NCI-H2196 treated with DMSO at 0.1 percent for 48 hours (cell line): ENCODE measurements at regions not wholly inside any gene's neighbourhood (a gene's known extent, or its start where the extent isn't known, plus 50 kb on each side); places are given as distances from the start of the nearest gene placed in this dataset.

ENCODE experiments used
- DNase-seq: peaks from one replicate; lab custom pipeline; 2025; ENCODE audit not compliant: unreplicated experiment; lab: John Stamatoyannopoulos, UW

DNA sequence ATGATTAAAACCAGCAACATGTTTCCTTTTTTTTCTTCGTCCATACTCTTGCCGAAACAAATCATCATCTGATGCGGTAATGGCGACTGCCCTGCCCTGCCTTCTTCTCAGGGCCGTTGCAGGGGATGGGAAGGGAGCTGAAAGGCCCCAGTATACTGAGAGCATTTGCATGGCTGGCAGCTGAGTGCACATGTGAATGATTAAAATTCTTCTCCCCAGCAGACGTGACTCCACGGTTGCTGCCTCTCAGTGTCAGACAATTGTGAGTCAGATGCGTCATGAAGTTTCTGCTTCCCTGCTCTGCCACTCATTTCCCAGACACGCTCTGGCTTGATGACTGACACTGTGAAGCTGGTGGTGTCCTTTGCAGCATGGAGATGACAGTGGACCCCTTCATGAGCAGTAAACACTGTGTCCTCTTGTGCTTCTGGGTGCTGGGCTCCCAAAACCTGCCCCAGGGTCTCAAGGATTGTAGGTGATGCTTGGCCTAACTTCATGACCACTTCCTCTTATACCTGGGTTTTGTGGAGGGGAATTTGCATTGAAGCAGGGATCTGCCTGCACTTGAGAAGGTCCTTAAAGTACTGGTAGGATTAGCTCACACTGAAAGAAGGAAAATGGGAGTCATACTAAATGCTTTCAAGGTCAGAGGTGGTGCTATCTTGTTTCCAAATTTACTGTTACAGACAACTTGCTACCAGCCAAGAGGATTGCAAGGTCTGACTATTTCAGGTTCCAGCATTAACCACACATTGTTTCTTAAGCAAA, 222.5 kb upstream of the COPS8 start:
- no peak for DNase-seq

DNA sequence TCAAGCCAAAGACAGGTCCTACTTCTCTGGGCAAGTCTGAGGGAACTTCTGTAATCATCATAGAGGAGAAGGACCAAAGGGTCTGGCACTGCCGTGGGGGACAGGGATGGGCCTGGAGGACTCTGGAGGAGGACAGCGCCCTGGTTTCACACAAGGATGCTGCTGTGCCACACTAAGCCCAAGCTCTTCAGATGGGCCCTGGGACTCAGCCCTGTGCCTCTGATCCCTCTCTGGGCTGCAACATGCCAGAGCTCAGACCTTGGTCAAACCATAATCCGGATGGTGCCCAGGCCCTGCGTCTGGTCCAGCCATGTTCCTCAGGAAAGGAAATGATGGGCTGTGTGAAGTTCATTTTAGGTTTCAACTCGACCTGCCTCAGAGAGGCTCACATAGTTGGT, 222.0 kb upstream of the COPS8 start:
- no peak for DNase-seq

DNA sequence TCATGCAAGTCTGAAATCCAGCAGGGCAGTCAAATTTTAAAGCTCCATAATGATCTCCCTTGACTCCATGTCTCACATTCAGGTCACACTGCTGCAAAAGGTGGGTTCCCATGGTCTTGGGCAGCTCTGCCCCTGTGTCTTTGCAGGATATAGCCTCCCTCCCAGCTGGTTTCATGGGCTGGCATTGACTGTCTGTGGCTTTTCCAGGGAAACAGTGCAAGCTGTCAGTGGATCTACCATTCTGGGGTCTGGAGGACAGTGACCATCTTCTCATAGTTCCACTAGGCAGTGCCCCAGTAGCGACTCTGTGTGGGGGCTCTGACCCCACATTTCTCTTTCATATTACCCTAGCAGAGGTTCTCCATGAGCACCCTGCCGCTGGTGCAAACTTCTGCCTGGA, 220.6 kb upstream of the COPS8 start:
- no peak for DNase-seq

DNA sequence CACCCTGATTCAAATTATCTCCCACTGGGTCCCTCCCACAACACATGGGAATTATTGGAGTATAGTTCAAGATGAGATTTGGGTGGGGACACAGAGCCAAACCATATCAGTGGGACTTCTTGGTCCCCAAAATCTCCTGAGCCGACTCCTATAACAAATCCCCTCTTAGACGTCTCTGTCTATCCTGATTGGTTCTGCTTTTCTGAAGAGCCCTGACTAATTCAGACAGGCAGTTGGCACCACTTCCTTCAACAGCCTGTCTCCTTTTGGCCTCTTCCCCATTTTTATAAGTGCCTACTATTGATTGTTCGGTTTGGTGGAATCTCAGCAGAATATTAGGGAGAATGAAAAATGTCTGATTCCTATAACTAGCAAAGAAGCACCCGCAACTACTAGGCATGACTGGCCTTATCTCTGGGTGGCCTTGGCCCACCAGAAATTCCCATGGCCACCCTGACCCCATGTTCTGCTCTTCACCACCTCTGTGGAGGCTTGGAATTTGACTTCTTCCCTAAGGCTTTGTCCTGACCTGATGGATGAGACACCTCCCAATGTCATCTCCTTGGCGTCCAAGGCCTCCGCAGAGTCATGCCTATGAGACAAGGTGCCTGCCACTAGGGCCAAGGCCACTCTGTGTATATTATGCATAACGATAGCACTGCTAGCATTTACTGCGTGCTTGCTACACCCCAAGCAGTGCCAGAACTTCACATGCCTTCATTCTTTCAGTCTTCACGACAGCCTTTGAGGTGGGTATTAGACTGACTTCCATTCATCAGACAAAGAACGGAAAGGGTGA, 218.9 kb upstream of the COPS8 start:
- no peak for DNase-seq

DNA sequence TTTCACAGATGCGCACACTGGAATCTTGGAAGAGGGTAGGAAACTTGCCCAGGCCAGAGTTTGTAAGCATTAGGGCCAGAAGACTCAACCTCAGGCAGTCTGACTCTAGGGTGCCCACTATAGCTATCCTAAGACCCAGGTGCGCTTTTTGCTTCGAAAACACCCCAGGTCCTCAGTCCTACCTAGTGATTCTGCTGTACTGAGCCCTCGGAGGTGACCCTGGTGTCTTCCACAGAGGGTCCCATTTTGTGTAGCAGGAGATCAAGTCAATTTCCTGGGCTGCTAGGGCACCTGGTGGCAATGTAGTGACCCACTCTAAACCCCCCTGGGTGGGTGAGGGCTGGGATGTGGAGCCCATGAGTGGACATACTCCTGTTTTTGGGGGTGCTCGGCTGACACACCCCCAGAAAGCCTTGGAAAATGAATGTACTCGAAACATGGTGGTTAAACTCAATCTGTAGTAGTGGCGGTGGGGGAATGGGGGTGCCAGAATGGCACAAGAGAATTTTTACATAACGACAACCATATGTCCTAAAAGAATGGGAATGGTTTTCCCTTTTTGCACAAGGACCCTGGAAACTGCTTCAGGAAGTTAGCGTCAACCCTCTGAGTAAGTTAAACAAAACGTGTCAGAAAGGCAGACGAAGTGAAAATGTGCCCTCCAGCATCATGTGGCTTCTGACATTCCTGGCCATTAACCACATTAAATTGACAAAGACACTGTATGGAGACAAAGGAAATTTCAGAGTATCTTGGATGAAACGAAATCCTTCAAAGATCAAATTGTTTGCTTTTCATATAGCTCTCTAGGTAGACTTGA, 218.0 kb upstream of the COPS8 start:
- DNase-seq: no peak

DNA sequence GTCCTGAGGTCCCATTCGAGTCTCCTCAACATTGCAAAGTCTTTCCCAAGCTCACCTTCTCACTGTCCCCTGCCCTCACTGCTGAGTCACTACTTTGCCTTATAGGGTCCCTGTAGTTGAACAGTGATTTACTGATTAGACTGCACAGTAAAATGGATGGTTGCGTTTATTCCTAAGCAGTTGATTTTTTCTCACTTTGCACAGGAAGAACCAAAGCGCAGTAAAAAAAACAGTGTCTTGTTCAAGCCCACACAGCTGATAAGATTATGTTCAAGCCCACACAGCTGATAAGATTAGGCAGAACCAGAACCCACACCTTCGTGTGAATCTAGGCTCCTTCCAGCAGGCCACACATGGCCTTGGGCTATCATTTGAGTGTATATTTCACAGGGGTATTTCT, 215.3 kb upstream of the COPS8 start:
- DNase-seq: no peak

DNA sequence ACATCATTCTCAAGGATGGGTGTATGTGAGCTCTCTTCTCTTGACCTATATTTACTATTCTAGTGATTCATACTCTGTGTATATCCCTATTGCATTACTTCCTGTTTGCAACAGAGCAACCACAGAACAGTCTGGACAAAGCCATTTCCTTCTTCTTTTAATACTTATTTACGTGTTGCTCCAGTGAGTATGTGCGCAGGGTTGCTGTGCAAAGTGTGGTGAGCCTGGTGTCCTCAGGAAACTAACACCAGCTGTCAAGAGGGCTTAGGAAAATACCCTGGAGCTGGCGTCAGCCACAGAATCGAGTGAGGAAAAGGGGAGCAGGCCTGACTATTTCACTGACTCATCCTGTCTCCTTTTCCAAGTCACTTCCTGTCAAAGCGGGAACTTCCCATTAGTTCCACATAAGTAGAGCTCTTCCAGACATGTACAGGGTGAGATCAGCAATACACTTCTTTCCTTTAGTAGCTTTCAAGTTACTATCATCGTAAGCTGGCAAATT, 214.1 kb upstream of the COPS8 start:
- DNase-seq: no peak

DNA sequence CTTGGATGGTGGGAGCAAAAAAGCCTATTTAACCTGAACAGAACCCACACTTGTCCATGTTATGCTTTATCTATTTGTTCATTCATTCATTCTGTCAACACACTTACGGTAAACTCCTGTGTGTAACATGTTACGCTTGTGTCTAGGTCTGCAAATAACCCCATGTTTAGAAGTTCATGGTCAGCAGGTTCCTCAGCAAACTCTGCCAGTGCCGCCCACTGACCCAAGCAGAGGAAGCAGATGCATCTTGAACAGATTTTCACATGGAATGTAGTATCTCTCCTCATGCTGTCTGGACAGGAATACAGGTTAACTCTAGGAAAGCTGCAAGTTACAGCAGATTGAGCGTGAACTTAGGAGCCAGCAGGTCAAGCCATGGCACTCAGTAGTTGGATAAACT, 213.7 kb upstream of the COPS8 start:
- no peak for DNase-seq

DNA sequence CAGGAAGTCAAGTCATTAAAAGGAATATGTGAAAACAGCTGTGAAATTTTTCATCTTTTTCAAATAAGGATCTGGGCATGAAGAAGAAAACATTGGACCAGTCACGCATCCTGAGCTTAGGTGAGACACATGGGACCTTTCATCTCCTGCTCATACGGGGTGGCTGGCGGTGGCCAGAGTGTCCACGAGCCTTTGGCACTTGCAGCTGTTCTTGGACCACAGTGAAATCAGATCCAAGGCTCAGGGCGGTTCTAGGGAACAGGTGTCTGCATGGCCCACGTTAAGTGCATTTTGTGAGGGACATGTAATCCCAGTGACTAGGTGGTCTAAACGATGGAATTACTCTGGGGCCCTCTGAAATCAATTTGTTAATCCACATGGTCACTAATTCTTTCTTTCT, 212.7 kb upstream of the COPS8 start:
- no peak for DNase-seq

DNA sequence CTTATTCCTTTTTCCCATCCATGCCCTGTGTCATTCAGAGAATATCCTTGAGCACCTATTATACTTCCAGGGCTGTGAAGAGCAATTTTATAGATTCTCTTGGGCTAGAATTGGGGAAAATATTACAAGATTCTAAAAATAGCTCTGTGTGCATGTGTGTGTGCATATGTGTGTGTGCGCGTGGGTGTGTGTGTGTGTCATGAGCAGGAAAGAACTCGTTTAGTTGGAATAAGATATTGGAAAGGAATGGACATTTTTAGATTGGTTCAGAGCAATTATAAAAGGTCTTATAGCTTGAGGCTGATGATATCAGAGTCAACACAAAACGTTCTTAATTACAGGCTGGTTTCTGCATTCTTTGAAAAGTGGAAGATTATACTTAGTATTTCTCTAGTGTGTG, 212.1 kb upstream of the COPS8 start:
- DNase-seq: no peak

DNA sequence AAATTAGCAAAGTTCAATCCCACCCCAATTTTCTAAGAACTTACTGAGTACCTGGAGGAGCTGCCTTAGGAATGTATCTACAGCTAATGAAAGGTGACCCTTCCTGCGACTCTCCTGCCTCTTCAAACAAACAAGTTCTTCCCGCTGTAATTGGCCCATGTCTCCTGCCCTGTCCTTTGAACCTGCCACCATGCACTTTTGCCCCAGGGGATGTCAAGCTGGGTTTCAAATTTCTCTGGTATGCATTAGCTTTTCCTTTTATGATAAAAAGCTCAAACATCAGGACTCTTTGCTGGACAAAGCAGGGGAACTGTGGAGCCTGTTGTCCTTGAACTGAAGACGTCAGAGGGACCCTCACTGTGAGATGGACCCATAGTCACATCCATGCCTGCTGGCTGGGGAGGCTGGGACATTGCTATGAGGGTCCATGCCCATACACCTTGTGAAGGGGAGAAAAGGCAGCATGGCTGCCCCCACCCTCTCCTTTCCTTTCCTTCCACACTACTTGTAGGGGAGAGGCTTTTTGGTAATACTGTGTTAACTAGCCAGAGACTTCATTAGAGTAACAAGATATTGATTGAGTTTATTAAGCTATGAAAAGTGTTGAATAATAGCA, 210.7 kb upstream of the COPS8 start:
- no peak for DNase-seq

DNA sequence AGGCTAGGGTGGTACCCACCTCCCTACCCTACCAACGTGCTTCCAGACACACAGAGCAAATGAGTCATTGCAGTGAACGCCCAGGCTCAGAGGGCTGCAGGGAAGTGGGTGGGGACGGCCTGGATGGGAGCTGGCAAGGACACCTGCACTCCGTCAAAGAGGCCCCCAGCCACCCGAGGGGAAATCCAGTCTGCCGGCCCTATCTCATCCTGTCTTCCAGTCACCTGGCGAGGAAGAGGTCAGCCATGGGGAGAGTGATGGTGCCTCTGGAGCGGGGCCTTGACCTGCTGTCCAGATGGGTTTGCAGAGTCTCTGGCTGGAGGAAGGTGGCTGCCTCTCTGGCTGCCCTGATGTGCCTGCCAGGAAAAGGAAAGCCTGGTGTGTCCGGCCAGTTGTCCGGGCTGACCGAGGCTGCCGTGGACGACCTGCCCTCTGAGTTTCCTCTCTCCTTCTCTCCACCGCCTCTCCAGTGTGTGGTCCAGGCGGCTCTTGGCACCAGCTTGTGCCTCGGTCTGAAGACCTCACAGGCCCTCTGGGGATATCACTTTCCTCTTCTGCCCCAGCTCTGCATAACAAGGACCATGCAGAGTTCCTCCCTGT, 209.7 kb upstream of the COPS8 start:
- peak; percentile 93 for DNase-seq

DNA sequence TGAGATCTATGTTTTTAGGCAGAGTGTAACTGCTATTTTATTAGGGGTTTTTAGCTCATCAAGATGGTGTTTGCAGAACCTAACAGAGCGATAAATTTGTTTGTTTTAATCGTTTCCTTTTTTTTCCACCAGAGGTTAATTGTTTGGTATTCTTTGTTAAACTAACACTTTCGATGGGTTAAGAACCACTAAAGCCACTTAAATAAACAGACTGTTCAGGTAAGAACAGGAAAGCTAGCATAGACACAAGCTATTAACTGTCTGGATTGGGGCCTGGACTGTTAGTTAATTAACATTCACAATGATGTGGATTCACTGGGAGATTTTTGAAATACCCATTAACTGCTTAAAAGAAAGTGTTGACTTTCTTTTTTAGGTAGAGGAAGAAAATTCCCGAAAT, 209.0 kb upstream of the COPS8 start:
- DNase-seq: no peak

DNA sequence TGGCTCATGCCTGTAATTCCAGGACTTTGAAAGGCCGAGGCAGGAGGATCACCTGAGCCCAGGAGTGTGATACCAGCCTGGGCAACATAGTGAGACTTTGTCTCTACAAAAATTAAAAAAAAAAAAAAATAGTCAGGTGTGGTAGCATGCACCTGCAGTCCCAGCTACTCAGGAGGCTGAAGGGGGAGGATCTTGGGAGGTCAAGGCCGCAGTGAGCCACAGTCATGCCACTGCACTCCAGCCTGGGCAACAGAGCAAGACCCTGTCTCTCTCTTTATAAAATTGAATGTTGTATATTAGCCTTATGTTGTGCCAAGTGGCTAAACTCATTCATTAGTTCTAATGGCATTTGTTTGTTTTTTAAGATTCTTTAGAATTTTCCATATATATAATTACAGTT, 207.7 kb upstream of the COPS8 start:
- no peak for DNase-seq

DNA sequence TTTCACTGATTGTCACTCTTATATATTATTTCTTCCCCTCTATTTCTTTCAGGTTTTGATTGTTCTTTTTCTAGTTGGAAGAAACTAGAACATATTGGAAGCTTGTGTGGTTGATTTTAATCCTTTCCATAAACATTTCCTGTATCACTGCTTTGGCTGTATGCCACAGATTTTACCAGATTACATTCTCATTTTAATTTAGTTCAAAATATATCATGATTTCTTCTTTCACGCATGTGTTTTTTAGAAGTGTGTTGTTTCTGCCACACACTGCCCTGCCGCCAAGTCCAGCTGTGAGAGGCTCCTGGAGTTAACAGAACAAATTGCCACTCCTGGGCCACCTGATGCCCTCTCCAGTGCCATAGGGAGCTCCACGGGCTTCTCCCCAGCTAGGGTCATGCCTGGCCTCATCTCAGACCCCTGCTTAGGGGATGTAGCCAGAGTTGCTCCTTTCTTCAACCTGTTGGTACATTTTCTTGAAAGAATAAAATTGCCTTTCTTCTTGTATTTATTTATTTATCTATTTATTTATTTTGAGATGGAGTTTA, 206.2 kb upstream of the COPS8 start:
- no peak for DNase-seq

DNA sequence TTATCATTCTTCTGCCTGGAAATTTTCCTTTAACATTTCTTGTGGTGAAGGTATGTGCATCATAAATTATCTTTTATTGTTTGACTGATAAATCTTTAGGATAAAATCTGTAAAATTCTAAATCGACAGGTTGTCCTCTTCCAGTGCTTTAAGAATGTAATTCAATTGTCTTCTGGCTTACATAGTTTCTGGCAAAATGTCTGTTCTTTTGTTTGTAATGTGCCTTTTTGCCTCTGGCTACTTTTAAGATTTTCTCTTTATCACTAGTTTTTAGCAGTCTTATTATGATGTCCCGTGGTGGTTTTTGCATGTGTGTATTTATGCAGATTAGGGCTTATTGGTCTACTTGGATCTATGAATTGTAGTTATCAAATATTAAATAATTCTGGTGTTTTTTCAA, 203.6 kb upstream of the COPS8 start:
- DNase-seq: no peak

DNA sequence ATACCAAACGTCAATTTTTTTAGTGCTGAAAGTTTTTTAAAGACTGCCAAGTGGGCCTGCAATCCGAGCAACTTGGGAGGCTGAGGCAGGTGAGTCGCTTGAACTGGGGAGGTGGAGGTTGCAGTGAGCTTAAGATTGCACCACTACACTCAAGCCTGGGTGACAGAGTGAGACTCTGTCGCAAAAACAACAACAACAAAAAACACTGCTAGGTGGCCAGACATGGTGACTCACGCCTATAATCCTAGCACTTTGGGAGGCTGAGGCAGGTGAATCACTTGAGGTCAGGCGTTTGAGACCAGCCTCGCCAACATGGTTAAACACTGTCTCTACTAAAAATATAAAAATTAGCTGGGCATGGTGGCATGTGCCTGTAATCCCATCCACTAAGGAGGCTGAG, 202.8 kb upstream of the COPS8 start:
- DNase-seq: no peak

DNA sequence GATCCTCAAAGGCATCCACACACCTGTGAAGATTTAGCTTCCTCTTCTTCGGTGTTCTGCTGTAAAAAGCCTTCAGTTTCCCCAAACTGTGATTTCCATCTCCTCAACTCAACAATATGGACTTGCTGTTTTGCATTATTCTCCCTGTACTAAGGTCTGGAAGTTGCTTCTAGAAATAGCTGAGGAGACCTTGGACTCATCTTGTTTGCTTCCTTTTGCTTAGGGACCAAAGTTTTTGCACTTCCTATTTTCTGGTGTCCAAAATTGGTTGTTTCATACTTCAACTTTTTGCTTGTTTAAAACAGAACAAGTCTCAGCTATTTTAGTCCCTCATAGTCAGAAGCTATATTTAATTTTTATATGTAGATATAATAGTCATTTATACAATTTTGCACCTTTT, 201.9 kb upstream of the COPS8 start:
- no peak for DNase-seq

DNA sequence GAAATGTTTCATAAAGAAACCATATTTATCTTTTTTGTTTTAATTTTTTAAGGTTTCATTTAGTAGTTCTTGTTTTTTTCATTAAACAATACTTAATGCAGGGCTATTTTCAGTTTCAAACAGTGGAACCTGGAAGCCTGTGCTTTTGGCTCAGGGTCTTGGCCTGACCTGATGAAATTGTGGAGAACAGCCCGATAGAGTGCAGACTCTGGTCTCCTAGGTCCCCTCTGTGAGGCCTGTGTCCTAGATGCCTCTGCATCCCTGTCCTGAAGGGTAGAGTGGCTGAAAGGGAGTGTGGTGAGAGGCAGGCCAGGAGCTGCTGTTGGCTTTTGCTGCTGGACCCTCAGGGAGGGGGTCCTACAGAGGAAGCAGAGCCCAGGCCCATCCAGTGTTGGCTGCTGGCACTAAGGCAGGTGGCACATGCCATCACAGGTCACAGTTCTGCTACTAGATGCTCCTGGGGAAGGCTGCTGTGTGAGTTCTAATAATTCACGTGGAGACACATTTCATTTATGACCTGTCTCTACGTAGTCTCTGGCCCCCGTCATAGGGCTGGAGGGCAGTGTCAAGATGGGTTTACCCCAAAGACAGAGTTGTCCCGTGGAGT, 201.0 kb upstream of the COPS8 start:
- no peak for DNase-seq

DNA sequence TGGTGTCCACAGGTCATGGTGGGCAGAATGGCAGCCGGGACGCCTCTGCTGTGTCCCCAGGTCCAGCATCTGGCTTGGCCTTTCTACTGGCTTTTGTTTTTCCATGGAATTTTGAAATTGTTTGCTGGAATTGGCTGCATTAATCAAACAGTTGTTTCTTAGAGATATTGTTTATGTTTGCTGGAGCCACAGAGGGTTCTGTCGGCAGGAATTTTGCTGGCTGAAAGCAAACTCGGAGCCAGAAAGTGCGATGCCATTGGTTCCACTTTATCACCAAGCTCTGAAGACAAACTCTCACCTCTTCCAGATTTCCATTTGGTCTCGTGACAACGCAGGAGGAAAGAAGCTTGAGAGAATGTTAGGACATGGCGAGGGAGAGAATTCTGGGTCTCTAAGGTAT, 199.2 kb upstream of the COPS8 start:
- DNase-seq: no peak
